Ramos (cell line): ENCODE measurements at regions not wholly inside any gene's neighbourhood (a gene's known extent, or its start where the extent isn't known, plus 50 kb on each side); places are given as distances from the start of the nearest gene placed in this dataset.

Experiments
- in situ Hi-C: fragments of 300-500 bp; cut with MboI; formaldehyde crosslinking; loops from one replicate; pipeline ENCODE4 v1.14.3; 2022; ENCODE audit warnings: low sequenced_read_pairs; ENCODE audit not compliant: unreplicated experiment

GRCh38 chr15:31897746-31898145, 132.6 kb upstream of the CHRNA7 start:
- in situ Hi-C loops = no loop called here

GRCh38 chr15:31901501-31901900, 128.8 kb upstream of the CHRNA7 start:
- in situ Hi-C loops = no loop called here

- in situ Hi-C loops = no loop called here
These were observed 125.3 kb upstream of the CHRNA7 start for GRCh38 chr15:31905054-31905453.

GRCh38 chr15:31925541-31925940, 104.8 kb upstream of the CHRNA7 start:
- in situ Hi-C loops = no loop called here

- in situ Hi-C loops = no loop called here
These were observed 99.3 kb upstream of the CHRNA7 start for GRCh38 chr15:31930967-31931366.

- in situ Hi-C loops = no loop called here
These were observed 97.7 kb upstream of the CHRNA7 start for GRCh38 chr15:31932576-31932975.

- in situ Hi-C loops = no loop called here
These were observed 95.5 kb upstream of the CHRNA7 start for GRCh38 chr15:31934821-31935220.

- in situ Hi-C loops = no loop called here
These were observed 76.8 kb upstream of the CHRNA7 start for GRCh38 chr15:31953478-31953877.

- in situ Hi-C loops = no loop called here
These were observed 75.7 kb upstream of the CHRNA7 start for GRCh38 chr15:31954374-31955172.

GRCh38 chr15:31955734-31956133, 74.6 kb upstream of the CHRNA7 start:
- in situ Hi-C loops = no loop called here

GRCh38 chr15:31957581-31957980, 72.7 kb upstream of the CHRNA7 start:
- in situ Hi-C loops = no loop called here

- in situ Hi-C loops = no loop called here
These were observed 65.6 kb upstream of the CHRNA7 start for GRCh38 chr15:31964586-31965307.

GRCh38 chr15:31970007-31970406, 60.3 kb upstream of the CHRNA7 start:
- in situ Hi-C loops = no loop called here

- in situ Hi-C loops = no loop called here
These were observed 57.1 kb upstream of the CHRNA7 start for GRCh38 chr15:31973197-31973596.

GRCh38 chr15:31974154-31974794, 56.0 kb upstream of the CHRNA7 start:
- in situ Hi-C loops = no loop called here

- in situ Hi-C loops = no loop called here
These were observed 55.2 kb upstream of the CHRNA7 start for GRCh38 chr15:31974855-31975829.

- in situ Hi-C loops = no loop called here
These were observed 54.5 kb upstream of the CHRNA7 start for GRCh38 chr15:31975830-31976229.

GRCh38 chr15:31977138-31977537, 53.2 kb upstream of the CHRNA7 start:
- in situ Hi-C loops = no loop called here

GRCh38 chr15:31977812-31978661, 52.3 kb upstream of the CHRNA7 start:
- in situ Hi-C loops = no loop called here
